Uterus (tissue), 2 donors: ENCODE measurements at regions not wholly inside any gene's neighbourhood (a gene's known extent, or its start where the extent isn't known, plus 50 kb on each side); places are given as distances from the start of the nearest gene placed in this dataset.

Experiments used
- CTCF ChIP-seq, 4 experiments: fragments of 200-600 bp in 2 of 4; fragments of 450-650 bp in 2 of 4; sonication (generic) in 2 of 4; IDR thresholded peaks; one replicate each; pipeline ENCODE4 v1.5.1; 2016 to 2019; ENCODE audit warnings: antibody characterized with exemption in 4 of 4, mild to moderate bottlenecking in 2 of 4, moderate library complexity in 1 of 4
- POLR2A ChIP-seq, 2 donors: fragments of 450-650 bp; IDR thresholded peaks; one replicate each; pipeline ENCODE4 v1.6.1; 2016; ENCODE audit warnings: antibody characterized with exemption in 2 of 2, mild to moderate bottlenecking in 1 of 2, moderate library complexity in 1 of 2

- TF ChIP-seq POLR2A (IDR thresholded peaks at IDR 0.05) (no peak), CTCF (IDR thresholded peaks at IDR 0.05) (no peak)
Observed at GRCh38 chr11:122313581-122313980, 197.6 kb upstream of the BLID start.
